SK-MEL-5 (cell line): ENCODE measurements at regions not wholly inside any gene's neighbourhood (a gene's known extent, or its start where the extent isn't known, plus 50 kb on each side); places are given as distances from the start of the nearest gene placed in this dataset.

ENCODE experiments used
- DNase-seq: peaks from one replicate; pipeline ENCODE4 v3.0.0-alpha.2; 2016; ENCODE audit warnings: low read depth, low spot score
- in situ Hi-C: cut with HindIII; loops from 2 replicates; pipeline ENCODE4 v1.10.0; 2016; ENCODE audit warnings: low sequenced_read_pairs, high pct_unique_total_duplicates, low pct_unique_long_range_greater_than_20kb

DNA sequence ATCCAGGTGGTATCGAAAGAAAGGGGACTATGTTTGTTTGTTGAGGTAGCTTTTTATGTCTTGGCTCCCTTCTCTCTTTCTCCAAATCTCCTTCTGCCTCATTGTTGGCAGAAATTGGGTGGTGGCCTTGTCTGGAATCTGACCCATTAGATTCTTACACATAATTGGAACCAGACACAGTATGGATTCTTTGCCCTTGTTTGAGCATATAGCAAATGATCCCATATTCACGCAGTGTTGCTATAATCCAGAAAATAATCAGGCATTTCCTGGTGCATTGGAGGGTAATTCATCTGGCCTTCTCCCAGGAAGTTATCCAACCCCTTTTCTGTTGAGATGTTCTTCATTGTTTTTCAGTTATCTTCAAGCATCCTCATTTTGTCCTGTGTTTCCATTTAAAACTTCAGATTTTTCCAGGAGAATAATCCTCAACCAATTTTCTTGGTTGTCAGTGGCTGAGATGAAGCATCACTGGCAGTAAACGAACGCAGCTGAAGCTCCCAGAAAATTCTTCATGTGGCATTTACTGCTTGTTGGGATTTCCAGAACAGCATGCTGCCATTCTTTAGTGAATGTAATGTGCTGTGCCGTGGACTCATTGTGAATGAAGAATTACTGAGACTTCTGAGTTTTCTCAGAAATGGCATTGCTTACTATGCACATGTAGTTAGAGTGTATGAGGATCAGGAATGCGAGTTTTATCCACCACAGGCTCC is 70.5 kb upstream of the NTRK2 start:
- in situ Hi-C loops: no loop called here
- no peak for DNase-seq

DNA sequence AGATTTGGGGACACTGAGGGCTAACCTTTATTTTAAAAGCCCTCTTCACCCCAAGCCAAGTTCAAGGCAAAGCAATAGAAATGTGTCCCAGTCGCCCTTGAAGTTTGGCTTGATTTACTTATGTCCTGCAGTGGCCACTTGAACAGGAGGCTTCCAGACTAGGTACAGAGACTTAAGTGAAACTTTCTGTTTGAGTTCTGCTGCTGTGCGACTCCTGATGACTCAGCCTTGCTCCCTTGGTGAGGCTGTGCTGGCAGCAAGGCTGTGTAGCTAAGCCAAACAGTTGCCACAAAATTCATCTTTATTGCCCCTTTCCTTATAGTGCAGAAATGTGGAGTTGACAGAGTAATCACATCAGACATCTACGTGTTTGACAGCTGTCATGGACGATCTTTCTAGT is 68.8 kb upstream of the NTRK2 start:
- in situ Hi-C loops: no loop called here
- DNase-seq: no peak

DNA sequence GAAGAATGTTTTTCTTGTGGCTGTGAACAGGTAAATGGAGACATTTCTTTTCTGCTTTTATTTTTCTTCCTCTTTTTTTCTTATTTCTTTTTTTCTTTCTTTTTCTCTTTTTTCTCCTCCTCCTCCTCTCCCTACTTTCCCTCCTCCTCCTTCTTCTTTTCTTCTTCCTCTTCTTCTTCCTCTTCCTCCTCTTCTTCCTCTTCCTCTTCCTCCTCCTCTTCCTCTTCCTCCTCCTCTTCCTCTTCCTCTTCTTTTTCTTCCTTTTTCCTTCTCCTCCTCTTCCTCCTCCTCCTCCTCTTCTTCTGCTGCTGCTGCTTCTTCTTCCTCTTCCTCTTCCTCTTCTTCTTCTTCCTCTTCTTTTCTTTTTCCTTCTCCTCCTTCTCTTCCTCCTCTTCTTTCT is 65.3 kb upstream of the NTRK2 start:
- in situ Hi-C loops: no loop called here
- no peak for DNase-seq

DNA sequence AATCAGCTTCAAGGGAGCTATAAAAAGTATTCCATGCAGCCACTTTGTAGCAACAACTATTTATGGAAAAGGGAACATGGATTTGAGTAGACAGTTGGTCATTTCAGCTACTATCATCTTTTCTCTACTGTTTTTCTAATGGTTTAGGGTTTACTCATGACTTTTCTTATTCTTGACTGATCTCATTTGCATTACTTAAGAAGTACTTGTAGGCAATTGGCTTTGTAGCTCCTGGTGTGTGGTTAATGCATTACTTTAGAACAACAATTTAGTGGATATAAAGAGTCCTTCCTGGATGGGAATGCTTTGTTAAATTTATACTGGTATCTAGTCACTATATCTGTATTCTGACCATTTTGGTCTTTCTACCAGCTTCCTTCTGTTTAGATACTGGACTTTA is 59.8 kb upstream of the NTRK2 start:
- in situ Hi-C loops: no loop called here
- no peak for DNase-seq

DNA sequence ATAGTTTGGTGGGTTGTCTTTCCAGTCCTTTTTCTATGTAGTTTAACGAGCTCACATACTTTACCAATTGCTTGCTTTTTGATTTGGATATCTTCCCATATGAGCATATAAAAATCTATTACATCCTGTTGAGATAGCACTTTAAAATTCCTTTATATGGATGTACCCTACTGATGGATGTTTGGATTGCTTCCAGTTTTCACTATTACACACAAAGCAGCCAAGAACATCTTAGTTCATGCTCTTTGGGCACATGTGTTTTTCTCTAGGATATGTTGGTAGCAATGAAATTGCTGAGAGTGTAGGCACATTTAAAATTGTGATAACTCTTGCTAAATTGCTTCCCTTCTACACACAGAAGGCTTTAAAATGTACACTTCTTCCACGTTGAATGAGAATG is 56.1 kb upstream of the NTRK2 start:
- DNase-seq: no peak
- in situ Hi-C loops: no loop called here

DNA sequence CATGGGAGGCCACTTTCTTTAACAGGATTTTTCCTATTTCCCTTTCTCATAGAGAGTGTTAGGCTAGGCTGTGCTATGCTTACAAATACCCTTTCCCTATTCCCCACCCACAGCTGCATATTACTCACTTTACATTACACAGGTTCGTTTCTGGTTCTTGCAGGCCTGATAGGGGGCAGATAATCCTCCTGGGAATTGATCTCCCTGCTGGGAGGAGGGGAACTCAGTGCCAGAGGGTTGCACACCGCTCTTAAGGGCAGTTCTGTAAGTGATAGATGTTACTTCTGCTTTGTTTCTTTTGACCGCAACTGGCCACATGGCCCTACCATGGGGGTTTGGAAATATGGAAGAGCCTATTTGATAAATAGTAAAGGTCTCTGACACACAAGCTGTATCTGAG is 54.0 kb upstream of the NTRK2 start:
- in situ Hi-C loops: no loop called here

DNA sequence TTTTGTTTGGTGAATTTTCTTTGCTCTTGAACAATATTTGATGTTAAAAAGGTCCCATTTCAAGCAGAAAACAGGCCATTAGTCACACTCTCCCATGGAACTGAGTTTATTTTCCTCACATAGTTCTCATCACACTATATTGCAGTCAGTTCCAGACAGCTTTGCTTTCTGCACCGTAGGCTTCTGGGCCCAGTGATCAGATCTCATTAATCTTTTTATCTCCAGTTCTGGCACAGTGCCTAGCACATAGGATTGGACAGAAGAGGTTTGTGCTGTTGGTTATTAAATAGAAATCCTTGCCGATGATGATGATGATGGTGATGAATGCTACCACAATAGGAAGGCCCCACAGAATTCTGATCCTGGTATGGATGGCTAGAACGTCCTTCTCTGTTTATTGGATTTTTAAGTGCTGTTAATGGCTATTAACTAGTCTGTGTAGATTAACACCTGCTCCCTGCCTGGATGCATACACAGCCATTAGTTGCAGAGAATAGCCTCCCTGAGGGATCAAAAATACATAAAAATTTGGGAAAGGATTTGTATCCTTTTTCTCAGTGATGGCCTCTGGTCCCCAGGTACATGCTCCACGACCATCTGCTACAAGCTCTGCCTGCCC is 52.0 kb upstream of the NTRK2 start:
- in situ Hi-C loops: no loop called here
- DNase-seq: no peak

More for the DNA sequence above, 54.0 kb upstream of the NTRK2 start:
- DNase-seq: no peak
